ENCODE measurements at regions not wholly inside any gene's neighbourhood (a gene's known extent, or its start where the extent isn't known, plus 50 kb on each side); places are given as distances from the start of the nearest gene placed in this dataset.

- Mint-ChIP-seq H3K4me3 (no peak overlapping the region), H3K4me1 (no peaks in the 10 kb centered on the region), H3K27me3 (ENCODE audit: low read depth) (no peaks in the 10 kb centered on the region), H3K9me3 (no peaks in the 10 kb centered on the region), H3K27ac (no peak overlapping the region), H3K36me3 (ENCODE audit: low read depth) (no peaks in the 10 kb centered on the region)
- no peak for TF ChIP-seq CTCF (IDR thresholded peaks at IDR 0.05; ENCODE audit: unreplicated experiment in 3 of 3)
These were observed 302.9 kb upstream of the FAM241A start for GRCh38 chr4:111842336-111842735.

GRCh38 chr4:111847296-111848008 is 297.8 kb upstream of the FAM241A start:
- no peak overlapping the region for H3K4me3 Mint-ChIP-seq
- H3K27me3 Mint-ChIP-seq (ENCODE audit: low read depth), result no peaks in the 10 kb centered on the region
- H3K4me1 Mint-ChIP-seq, result no peaks in the 10 kb centered on the region
- peak; percentile 40 to 52 (median 47) for TF ChIP-seq CTCF (IDR thresholded peaks at IDR 0.05; ENCODE audit: unreplicated experiment in 3 of 3)
- H3K9me3 Mint-ChIP-seq, result no peaks in the 10 kb centered on the region
- no peaks in the 10 kb centered on the region for H3K36me3 Mint-ChIP-seq (ENCODE audit: low read depth)
- H3K27ac Mint-ChIP-seq, result no peak overlapping the region

GRCh38 chr4:111849746-111850284 is 295.4 kb upstream of the FAM241A start:
- Mint-ChIP-seq H3K9me3 (no peaks in the 10 kb centered on the region), H3K4me1 (no peaks in the 10 kb centered on the region)
- no peak for TF ChIP-seq CTCF (IDR thresholded peaks at IDR 0.05; ENCODE audit: unreplicated experiment in 3 of 3)

GRCh38 chr4:111854494-111855087 is 290.7 kb upstream of the FAM241A start:
- peak; percentile 68 to 79 (median 70) for TF ChIP-seq CTCF (IDR thresholded peaks at IDR 0.05; ENCODE audit: unreplicated experiment in 3 of 3)
- H3K27ac Mint-ChIP-seq, result no peak overlapping the region
- no peak overlapping the region for H3K4me3 Mint-ChIP-seq
- H3K36me3 Mint-ChIP-seq (ENCODE audit: low read depth), result no peaks in the 10 kb centered on the region
- H3K9me3 Mint-ChIP-seq, result no peaks in the 10 kb centered on the region
- no peaks in the 10 kb centered on the region for H3K4me1 Mint-ChIP-seq
- H3K27me3 Mint-ChIP-seq (ENCODE audit: low read depth), result no peaks in the 10 kb centered on the region

More at GRCh38 chr4:111849746-111850284, 295.4 kb upstream of the FAM241A start:
- Mint-ChIP-seq H3K36me3 (ENCODE audit: low read depth) (no peaks in the 10 kb centered on the region), H3K27ac (peak overlapping the region in 1 of 3 experiments; percentile 35), H3K4me3 (no peak overlapping the region), H3K27me3 (ENCODE audit: low read depth) (no peaks in the 10 kb centered on the region)

- Mint-ChIP-seq H3K4me1 (no peaks in the 10 kb centered on the region), H3K27me3 (ENCODE audit: low read depth) (no peaks in the 10 kb centered on the region), H3K4me3 (no peak overlapping the region), H3K36me3 (ENCODE audit: low read depth) (no peaks in the 10 kb centered on the region), H3K9me3 (no peaks in the 10 kb centered on the region), H3K27ac (no peak overlapping the region)
- no peak for TF ChIP-seq CTCF (IDR thresholded peaks at IDR 0.05; ENCODE audit: unreplicated experiment in 3 of 3)
These were observed 289.9 kb upstream of the FAM241A start for GRCh38 chr4:111855308-111855707.
